ENCODE measurements at regions not wholly inside any gene's neighbourhood (a gene's known extent, or its start where the extent isn't known, plus 50 kb on each side); places are given as distances from the start of the nearest gene placed in this dataset.
"Not testable (repeated sequence)": the region's sequence is repeated elsewhere in the genome, so short reads cannot be mapped to it uniquely, and the experiment has no call there.

DNA sequence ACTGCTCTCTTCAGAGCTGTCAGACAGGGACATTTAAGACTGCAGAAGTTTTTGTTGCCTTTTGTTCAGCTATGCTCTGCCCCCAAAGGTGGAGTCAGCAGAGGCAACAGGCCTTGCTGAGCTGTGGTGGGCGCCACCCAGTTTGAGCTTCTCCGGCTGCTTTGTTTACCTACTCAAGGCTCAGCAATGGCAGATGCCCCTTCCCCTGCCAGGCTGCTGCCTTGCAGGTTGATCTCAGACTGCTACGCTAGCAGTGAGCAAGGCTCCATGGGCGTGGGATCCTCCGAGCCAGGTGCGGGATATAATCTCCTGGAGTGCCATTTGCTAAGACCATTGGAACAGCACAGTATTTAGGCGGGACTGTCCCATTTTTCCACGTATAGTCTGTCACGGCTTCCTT lies 371.4 kb upstream of the AMOT start:
- DNase-seq (ENCODE audit: low read depth): no peak
- H3K4me3 ChIP-seq (ENCODE audit: low read depth, low read length): no peak overlapping the region
- TF ChIP-seq, protein P1, sequence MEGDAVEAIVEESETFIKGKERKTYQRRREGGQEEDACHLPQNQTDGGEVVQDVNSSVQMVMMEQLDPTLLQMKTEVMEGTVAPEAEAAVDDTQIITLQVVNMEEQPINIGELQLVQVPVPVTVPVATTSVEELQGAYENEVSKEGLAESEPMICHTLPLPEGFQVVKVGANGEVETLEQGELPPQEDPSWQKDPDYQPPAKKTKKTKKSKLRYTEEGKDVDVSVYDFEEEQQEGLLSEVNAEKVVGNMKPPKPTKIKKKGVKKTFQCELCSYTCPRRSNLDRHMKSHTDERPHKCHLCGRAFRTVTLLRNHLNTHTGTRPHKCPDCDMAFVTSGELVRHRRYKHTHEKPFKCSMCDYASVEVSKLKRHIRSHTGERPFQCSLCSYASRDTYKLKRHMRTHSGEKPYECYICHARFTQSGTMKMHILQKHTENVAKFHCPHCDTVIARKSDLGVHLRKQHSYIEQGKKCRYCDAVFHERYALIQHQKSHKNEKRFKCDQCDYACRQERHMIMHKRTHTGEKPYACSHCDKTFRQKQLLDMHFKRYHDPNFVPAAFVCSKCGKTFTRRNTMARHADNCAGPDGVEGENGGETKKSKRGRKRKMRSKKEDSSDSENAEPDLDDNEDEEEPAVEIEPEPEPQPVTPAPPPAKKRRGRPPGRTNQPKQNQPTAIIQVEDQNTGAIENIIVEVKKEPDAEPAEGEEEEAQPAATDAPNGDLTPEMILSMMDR (IDR thresholded peaks at IDR 0.05; ENCODE audit: insufficient read depth, low read length): no peak

DNA sequence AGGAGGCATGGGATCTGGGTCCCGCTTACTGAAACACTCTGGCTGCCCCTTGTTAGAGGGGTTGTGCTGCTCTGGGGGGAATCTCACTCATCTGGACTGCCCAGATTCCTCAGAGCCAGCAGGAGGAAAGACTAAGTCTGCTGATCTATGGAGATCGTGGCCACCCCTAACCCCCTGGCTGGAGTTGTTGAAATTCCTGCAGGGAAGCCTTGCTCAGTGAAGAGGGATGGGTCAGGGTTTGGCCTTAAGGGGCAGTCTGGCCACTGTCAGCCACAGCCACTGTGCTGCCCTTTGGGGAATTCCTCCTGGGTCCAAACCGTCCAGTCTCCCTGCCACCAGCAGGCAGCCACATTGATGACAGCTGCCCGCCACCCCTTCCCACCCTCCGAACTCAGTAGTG lies 362.0 kb upstream of the AMOT start:
- TF ChIP-seq, protein P1 (IDR thresholded peaks at IDR 0.05; ENCODE audit: insufficient read depth, low read length): no peak
- DNase-seq (ENCODE audit: low read depth): no peak
- H3K4me3 ChIP-seq (ENCODE audit: low read depth, low read length): no peak overlapping the region

DNA sequence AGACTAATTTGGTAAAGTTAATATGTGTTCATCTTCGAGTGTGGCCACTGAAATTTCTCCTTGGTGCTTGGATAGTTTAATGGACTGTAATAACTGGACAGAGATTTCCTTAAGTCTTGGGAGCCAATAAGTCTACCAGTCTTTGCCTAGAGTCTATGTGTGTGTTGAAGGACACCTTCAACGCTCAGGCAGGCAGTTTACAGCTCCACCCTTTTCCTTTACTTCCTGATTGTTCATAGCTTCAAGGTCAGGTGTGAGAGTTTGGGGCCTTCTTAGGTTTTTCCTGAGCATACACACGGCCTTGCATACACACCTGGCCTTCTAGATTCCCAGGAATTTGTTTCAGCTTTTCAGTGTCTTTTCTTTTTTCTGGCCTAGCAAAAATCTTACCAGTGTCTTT lies 355.3 kb upstream of the AMOT start:
- no peak for DNase-seq (ENCODE audit: low read depth)
- H3K4me3 ChIP-seq (ENCODE audit: low read depth, low read length): no peak overlapping the region
- TF ChIP-seq, protein P1 (IDR thresholded peaks at IDR 0.05; ENCODE audit: insufficient read depth, low read length): no peak

DNA sequence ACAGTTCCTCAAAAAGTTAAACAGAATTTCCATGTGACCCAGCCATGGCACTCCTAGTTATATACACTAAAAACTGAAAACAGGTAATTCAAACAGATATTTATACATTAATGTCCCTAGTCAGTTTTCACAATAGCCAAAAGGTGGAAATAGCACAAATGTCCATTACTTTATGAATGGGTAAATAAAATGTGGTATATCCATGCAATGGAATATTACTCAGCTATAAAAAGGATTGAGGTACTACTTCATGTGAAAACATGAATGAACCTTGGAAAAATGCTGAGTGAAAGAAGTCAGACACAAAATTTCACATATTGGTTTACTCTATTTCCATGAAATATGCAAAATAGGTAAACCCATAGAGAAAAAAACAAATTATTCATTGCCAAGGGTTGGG lies 351.8 kb upstream of the AMOT start:
- TF ChIP-seq, protein P1 (IDR thresholded peaks at IDR 0.05; ENCODE audit: insufficient read depth, low read length): no peak
- DNase-seq (ENCODE audit: low read depth): no peak

DNA sequence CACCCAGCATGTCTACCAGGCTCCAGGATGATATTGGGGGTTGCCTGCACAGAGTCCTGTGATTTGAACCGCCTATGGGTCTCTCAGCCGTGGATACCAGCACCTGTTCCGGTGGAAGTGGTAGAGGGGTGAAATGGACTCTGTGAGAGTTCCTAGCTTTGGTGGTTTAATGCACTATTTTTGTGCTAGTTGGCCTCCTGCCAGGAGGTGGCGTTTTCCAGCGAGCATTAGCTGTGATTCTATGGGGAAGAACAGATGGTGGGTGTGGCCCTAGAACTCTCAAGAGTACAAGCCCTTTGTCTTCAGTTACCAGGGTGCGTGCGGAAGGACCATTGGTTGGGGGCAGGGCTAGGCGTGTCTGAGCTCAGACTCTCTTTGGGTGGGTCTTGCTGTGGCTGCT lies 316.9 kb upstream of the AMOT start:
- no peak overlapping the region for H3K4me3 ChIP-seq (ENCODE audit: low read depth, low read length)
- DNase-seq (ENCODE audit: low read depth): no peak
- TF ChIP-seq, protein P1 (IDR thresholded peaks at IDR 0.05; ENCODE audit: insufficient read depth, low read length): no peak

More for the DNA sequence above, 351.8 kb upstream of the AMOT start:
- no peak overlapping the region for H3K4me3 ChIP-seq (ENCODE audit: low read depth, low read length)

DNA sequence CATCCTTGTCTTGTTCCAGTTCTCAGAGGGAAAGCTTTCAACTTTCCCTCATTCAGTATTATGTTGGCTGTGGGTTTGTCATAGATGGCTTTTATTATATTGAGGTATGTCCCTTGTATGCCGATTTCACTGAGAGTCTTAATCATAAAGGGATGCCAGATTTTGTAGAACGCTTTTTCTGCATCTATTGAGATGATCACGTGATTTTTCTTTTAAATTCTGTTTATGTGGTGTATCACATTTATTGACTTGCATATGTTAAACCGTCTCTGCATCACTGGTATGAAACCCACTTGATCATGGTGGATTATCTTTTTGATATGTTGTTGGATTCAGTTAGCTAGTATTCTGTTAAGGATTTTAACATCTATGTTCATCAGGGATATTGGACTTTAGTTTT lies 313.7 kb upstream of the AMOT start:
- DNase-seq (ENCODE audit: low read depth); H3K4me3 ChIP-seq (ENCODE audit: low read depth, low read length): not testable (repeated sequence)

DNA sequence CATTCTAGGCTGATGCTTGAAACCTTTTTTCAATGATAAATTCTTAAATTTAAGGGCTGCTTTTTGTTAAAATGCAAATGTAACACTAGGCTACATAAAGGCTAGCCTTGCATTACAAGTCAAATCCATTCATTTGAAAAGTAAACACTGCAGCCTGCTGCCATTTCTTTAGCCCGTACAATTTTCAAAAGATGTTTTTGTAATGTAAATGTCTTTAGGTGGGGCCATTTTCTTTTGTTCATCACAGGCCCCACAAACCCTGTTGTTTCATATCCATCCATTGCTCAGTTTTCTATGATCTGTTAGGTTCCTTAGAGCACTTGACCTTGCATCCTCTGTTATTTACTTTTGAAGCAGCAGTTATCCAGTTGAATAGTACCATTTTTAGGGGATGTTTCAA lies 296.2 kb upstream of the AMOT start:
- TF ChIP-seq, protein P1 (IDR thresholded peaks at IDR 0.05; ENCODE audit: insufficient read depth, low read length): no peak
- DNase-seq (ENCODE audit: low read depth): no peak
- H3K4me3 ChIP-seq (ENCODE audit: low read depth, low read length): no peak overlapping the region
